ENCODE measurements at regions not wholly inside any gene's neighbourhood (a gene's known extent, or its start where the extent isn't known, plus 50 kb on each side); places are given as distances from the start of the nearest gene placed in this dataset.

- no peaks in the 10 kb centered on the region for H4K20me1 ChIP-seq (ENCODE audit: insufficient read depth, low read length, poor library complexity, severe bottlenecking)
- no peak for TF ChIP-seq EZH2phosphoT487 (IDR thresholded peaks at IDR 0.05; ENCODE audit: borderline replicate concordance)
- peak; percentile 46 for TF ChIP-seq CTCF (conservative IDR thresholded peaks at IDR 0.05; ENCODE audit: low read length)
- H3K79me2 ChIP-seq (ENCODE audit: insufficient read depth, low read length): no peaks in the 10 kb centered on the region
- no peaks in the 10 kb centered on the region for H3K36me3 ChIP-seq (ENCODE audit: insufficient read depth, low read length)
- no peaks in the 10 kb centered on the region for H3K9me2 ChIP-seq (replicated peaks; ENCODE audit: low read depth, low read length)
- H3K4me2 ChIP-seq (ENCODE audit: low read depth, low read length, poor library complexity, severe bottlenecking): no peak overlapping the region
- no peaks in the 10 kb centered on the region for H3K27me3 ChIP-seq (ENCODE audit: insufficient read depth, low read length, poor library complexity, severe bottlenecking)
- H3F3A ChIP-seq (ENCODE audit: low read depth): no peaks in the 10 kb centered on the region
- H3K9me3 ChIP-seq (ENCODE audit: insufficient read depth, low read depth, low read length): no peaks in the 10 kb centered on the region
- H2AFZ ChIP-seq (ENCODE audit: low read length): no peak overlapping the region
- peaks cover 22% of the 10 kb centered on the region for H3K4me1 ChIP-seq (ENCODE audit: insufficient read depth, low read length, poor library complexity, severe bottlenecking)
- H3K9ac ChIP-seq (ENCODE audit: low read depth, low read length, poor library complexity, severe bottlenecking): no peak overlapping the region
- no peak overlapping the region for H3K4me3 ChIP-seq (ENCODE audit: low read length, poor library complexity, severe bottlenecking)
Measured at GRCh38 chr1:194825382-194825781, 1639.0 kb upstream of the B3GALT2 start.

GRCh38 chr1:194821091-194821490 lies 1634.7 kb upstream of the B3GALT2 start:
- H3K9me2 ChIP-seq (replicated peaks; ENCODE audit: low read depth, low read length): no peaks in the 10 kb centered on the region

GRCh38 chr1:194818674-194819073 lies 1632.3 kb upstream of the B3GALT2 start:
- H3K36me3 ChIP-seq (ENCODE audit: insufficient read depth, low read length): no peaks in the 10 kb centered on the region
- H3K4me3 ChIP-seq (ENCODE audit: low read length, poor library complexity, severe bottlenecking): no peak overlapping the region
- H3K9me2 ChIP-seq (replicated peaks; ENCODE audit: low read depth, low read length): no peaks in the 10 kb centered on the region
- no peaks in the 10 kb centered on the region for H4K20me1 ChIP-seq (ENCODE audit: insufficient read depth, low read length, poor library complexity, severe bottlenecking)
- no peaks in the 10 kb centered on the region for H3K27me3 ChIP-seq (ENCODE audit: insufficient read depth, low read length, poor library complexity, severe bottlenecking)
- no peaks in the 10 kb centered on the region for H3K4me1 ChIP-seq (ENCODE audit: insufficient read depth, low read length, poor library complexity, severe bottlenecking)
- TF ChIP-seq EZH2phosphoT487 (IDR thresholded peaks at IDR 0.05; ENCODE audit: borderline replicate concordance): no peak
- TF ChIP-seq CTCF (conservative IDR thresholded peaks at IDR 0.05; ENCODE audit: low read length): no peak
- no peak overlapping the region for H3K4me2 ChIP-seq (ENCODE audit: low read depth, low read length, poor library complexity, severe bottlenecking)
- no peaks in the 10 kb centered on the region for H3F3A ChIP-seq (ENCODE audit: low read depth)
- H3K9ac ChIP-seq (ENCODE audit: low read depth, low read length, poor library complexity, severe bottlenecking): no peak overlapping the region
- no peaks in the 10 kb centered on the region for H3K79me2 ChIP-seq (ENCODE audit: insufficient read depth, low read length)
- 0 out of 2 replicates have a peak overlapping the region, but pooled peaks have one; percentile 54 for H2AFZ ChIP-seq (ENCODE audit: low read length)
- no peaks in the 10 kb centered on the region for H3K9me3 ChIP-seq (ENCODE audit: insufficient read depth, low read depth, low read length)

More at GRCh38 chr1:194821091-194821490, 1634.7 kb upstream of the B3GALT2 start:
- H3K9ac ChIP-seq (ENCODE audit: low read depth, low read length, poor library complexity, severe bottlenecking): no peak overlapping the region
- no peaks in the 10 kb centered on the region for H3K79me2 ChIP-seq (ENCODE audit: insufficient read depth, low read length)
- TF ChIP-seq CTCF (conservative IDR thresholded peaks at IDR 0.05; ENCODE audit: low read length): no peak
- TF ChIP-seq EZH2phosphoT487 (IDR thresholded peaks at IDR 0.05; ENCODE audit: borderline replicate concordance): no peak
- no peaks in the 10 kb centered on the region for H3K36me3 ChIP-seq (ENCODE audit: insufficient read depth, low read length)
- H3K4me2 ChIP-seq (ENCODE audit: low read depth, low read length, poor library complexity, severe bottlenecking): no peak overlapping the region
- H2AFZ ChIP-seq (ENCODE audit: low read length): no peak overlapping the region
- no peaks in the 10 kb centered on the region for H3K9me3 ChIP-seq (ENCODE audit: insufficient read depth, low read depth, low read length)
- no peaks in the 10 kb centered on the region for H3F3A ChIP-seq (ENCODE audit: low read depth)
- no peaks in the 10 kb centered on the region for H4K20me1 ChIP-seq (ENCODE audit: insufficient read depth, low read length, poor library complexity, severe bottlenecking)
- no peak overlapping the region for H3K4me3 ChIP-seq (ENCODE audit: low read length, poor library complexity, severe bottlenecking)
- H3K4me1 ChIP-seq (ENCODE audit: insufficient read depth, low read length, poor library complexity, severe bottlenecking): no peaks in the 10 kb centered on the region
- H3K27me3 ChIP-seq (ENCODE audit: insufficient read depth, low read length, poor library complexity, severe bottlenecking): no peaks in the 10 kb centered on the region

All from Loucy (cell line).